ENCODE measurements at regions not wholly inside any gene's neighbourhood (a gene's known extent, or its start where the extent isn't known, plus 50 kb on each side); places are given as distances from the start of the nearest gene placed in this dataset.

DNA sequence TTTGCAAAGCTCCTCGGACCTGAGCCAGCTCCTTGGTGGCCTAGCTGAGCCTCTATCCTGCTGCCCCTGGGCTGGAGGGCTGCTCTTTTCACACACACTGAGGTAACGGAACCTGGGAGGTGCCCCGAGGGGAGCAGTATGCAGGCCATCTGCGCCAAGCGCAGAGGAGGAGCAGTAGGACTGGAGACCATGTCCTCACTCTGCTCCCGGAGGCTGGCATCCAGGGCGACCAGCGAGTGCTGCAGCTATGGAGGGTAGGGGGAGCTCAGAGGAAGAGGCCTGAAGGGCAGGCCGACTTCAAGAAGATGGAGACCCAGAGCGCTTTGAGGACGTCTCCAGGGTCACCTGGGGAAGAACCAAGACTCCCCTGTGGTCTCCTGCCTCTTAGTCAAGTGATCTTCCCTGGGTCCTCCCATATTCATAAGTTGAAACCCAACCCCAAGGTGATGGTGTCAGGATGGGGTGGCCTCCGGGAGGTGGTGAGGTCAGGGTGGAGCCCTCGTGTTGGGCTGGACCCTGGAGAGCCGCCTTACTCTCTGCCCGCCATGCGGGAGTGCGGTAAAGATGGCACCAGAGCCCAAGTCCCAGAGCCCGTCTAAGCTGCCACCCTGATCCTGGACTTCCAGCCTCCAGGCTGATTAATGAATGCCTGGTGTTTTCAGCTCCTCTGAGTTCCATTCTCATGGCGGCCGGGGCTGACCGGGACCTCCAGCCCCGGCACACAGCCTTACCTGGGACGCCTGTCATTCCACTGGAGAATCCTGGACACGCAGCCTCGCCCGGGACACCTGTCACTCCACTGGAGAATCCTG, 160.7 kb downstream of the NDUFA10 start:
- DNase-seq (ENCODE audit: low read depth) = no peak
- TF ChIP-seq, protein P1, sequence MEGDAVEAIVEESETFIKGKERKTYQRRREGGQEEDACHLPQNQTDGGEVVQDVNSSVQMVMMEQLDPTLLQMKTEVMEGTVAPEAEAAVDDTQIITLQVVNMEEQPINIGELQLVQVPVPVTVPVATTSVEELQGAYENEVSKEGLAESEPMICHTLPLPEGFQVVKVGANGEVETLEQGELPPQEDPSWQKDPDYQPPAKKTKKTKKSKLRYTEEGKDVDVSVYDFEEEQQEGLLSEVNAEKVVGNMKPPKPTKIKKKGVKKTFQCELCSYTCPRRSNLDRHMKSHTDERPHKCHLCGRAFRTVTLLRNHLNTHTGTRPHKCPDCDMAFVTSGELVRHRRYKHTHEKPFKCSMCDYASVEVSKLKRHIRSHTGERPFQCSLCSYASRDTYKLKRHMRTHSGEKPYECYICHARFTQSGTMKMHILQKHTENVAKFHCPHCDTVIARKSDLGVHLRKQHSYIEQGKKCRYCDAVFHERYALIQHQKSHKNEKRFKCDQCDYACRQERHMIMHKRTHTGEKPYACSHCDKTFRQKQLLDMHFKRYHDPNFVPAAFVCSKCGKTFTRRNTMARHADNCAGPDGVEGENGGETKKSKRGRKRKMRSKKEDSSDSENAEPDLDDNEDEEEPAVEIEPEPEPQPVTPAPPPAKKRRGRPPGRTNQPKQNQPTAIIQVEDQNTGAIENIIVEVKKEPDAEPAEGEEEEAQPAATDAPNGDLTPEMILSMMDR (conservative IDR thresholded peaks at IDR 0.05; ENCODE audit: control insufficient read depth, insufficient read depth, low read depth, low read length) = no peak
- H3K4me3 ChIP-seq (ENCODE audit: control insufficient read depth, low read depth, low read length) = no peak overlapping the region

DNA sequence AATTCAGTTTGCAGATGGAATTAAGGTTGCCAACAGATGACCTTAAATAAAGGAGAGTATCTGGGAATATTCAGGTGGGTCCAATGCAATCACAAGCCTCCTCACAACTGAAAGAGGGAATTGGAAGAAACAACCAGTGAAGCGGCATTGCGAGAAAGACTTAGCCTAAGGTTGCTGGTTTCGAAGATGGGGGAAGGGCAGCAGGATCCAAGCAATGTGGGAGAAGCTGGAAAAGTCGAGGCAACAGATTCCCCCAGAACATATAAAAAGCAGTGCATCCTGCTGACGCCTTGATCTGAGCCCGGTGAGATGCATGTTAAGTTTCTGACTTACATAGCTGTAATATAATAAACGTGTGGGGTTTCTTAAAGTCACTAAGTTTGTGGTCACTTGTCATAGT, 162.5 kb downstream of the NDUFA10 start:
- TF ChIP-seq, protein P1 (conservative IDR thresholded peaks at IDR 0.05; ENCODE audit: control insufficient read depth, insufficient read depth, low read depth, low read length) = no peak
- no peak overlapping the region for H3K4me3 ChIP-seq (ENCODE audit: control insufficient read depth, low read depth, low read length)
- no peak for DNase-seq (ENCODE audit: low read depth)

DNA sequence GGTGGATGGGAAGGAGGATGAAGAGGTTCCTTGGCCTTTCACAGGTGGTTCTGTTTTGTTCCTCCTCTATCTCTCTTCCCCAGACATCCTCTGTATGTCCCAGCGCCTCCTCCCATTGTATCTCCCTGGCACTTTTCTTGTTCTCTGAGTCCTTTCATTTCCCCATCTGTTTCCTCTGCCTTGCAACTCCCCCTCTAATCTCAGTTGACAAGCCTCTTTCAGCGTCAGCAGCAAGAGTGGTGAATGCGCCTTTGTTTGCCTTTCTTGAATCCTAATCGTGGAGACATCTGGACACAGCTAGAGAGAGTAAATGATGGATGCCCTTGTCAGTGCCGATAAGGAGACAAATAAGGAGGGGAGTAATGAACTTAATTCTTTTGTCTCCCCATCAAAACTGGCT, 167.0 kb downstream of the NDUFA10 start:
- TF ChIP-seq, protein P1 (conservative IDR thresholded peaks at IDR 0.05; ENCODE audit: control insufficient read depth, insufficient read depth, low read depth, low read length) = no peak
- H3K4me3 ChIP-seq (ENCODE audit: control insufficient read depth, low read depth, low read length) = no peak overlapping the region
- no peak for DNase-seq (ENCODE audit: low read depth)

DNA sequence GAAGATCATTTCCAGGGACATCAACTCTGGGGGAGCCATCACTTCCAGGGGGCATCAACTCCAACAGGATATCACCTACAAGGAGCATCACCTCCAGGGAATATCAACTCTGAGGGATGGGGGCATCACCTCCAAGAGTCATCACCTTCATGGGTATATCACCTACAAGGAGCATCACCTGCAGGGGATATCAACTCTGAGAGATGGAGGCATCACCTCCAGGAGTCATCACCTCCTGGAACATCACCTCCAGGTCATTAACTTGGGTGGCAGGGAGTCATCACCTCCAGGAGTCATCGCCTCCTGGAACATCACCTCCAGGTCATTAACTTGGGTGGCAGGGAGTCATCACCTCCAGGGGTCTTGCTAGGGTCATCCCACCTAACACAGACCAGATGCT, 167.6 kb downstream of the NDUFA10 start:
- H3K4me3 ChIP-seq (ENCODE audit: control insufficient read depth, low read depth, low read length) = no peak overlapping the region
- no peak for DNase-seq (ENCODE audit: low read depth)
- TF ChIP-seq, protein P1 (conservative IDR thresholded peaks at IDR 0.05; ENCODE audit: control insufficient read depth, insufficient read depth, low read depth, low read length) = no peak

DNA sequence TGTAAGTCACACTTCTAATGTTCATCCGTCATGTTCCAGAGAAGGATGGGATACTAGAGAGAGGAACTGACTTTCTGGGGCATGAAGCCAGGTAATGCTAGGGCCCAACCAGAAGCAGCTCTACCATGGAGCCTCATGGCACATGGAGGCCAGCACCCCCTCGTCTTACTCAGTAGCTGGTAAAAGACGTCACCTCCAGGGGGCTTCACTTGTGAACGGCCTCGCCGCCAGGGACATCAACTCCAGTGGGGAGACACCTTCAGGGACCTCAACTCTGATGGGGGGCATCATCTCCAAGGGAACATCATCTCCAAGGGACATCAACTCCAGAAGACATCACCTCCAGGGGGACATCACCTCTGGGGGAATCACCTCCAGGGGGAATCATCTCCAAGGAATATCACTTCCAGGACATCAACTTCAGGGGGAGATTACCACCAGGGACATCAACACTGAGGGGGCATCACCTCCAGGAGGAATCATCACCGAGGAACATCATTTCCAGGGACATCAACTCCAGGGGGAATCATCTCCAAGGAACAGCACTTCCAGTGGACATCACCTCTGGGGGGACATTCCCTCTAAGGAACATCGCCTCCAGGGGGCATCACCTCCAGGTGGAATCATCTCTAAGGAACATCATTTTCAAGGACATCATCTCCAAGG, 168.4 kb downstream of the NDUFA10 start:
- H3K4me3 ChIP-seq (ENCODE audit: control insufficient read depth, low read depth, low read length) = no peak overlapping the region
- TF ChIP-seq, protein P1 (conservative IDR thresholded peaks at IDR 0.05; ENCODE audit: control insufficient read depth, insufficient read depth, low read depth, low read length) = no peak
- no peak for DNase-seq (ENCODE audit: low read depth)

DNA sequence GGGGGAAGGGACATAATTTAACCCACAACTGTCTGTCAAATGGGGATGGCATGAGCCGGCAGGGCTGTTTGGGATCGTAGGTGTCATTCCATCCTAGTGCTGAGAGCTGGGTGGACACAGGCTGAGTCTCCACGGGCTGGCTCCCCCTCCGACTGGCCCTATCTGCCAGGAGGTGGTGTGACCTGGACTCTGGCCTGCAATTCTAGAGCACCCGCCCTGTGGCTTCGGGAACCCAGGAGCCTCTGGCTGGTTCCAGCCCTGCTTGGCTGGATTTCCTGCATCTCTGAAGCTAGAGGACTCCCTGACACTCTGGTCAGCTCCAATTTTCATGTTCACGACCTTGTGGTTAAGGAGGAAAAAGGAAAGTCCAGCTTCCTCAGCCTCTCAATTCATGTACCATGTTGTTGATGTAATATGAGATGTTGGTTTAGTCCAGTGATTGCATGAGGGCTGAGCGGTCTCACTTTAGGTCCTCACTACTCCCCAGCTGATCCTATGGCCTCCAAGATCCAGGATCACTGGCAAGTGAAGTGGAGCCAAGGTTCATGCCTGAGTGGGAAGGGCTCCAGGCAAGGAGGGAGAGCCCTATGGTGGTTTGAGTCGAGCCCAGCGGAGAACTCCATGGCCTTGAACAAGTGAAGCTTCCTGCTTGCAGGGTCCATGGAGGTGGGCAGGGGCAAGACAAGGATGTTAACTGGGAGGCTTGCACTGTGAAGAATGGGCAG, 169.1 kb downstream of the NDUFA10 start:
- DNase-seq (ENCODE audit: low read depth) = no peak
- TF ChIP-seq, protein P1 (conservative IDR thresholded peaks at IDR 0.05; ENCODE audit: control insufficient read depth, insufficient read depth, low read depth, low read length) = no peak
- no peak overlapping the region for H3K4me3 ChIP-seq (ENCODE audit: control insufficient read depth, low read depth, low read length)
